Ovary (tissue), 7 donors: ENCODE measurements at regions not wholly inside any gene's neighbourhood (a gene's known extent, or its start where the extent isn't known, plus 50 kb on each side); places are given as distances from the start of the nearest gene placed in this dataset.

Experiments used
- DNase-seq, 5 donors: peaks; one replicate each; pipeline ENCODE4 v3.0.0-alpha.2; 2019 to 2020
- H3K27ac ChIP-seq, 2 donors: fragments of 200-600 bp; one replicate each; pipeline versions ENCODE4 v1.5.1 to v1.8.0; 2019 to 2022
- H3K27me3 ChIP-seq: fragments of 200-600 bp; one replicate; pipeline ENCODE4 v1.8.0; 2022
- H3K36me3 ChIP-seq: fragments of 200-600 bp; sonication (generic); one replicate; pipeline ENCODE4 v1.5.1; 2019
- H3K4me1 ChIP-seq: one replicate; pipeline ENCODE4 v1.8.1; 2013; ENCODE audit warnings: mild to moderate bottlenecking, moderate library complexity; ENCODE audit not compliant: insufficient read depth
- H3K4me3 ChIP-seq: fragments of 200-600 bp; sonication (generic); one replicate; pipeline ENCODE4 v1.5.1; 2017
- H3K9me3 ChIP-seq, 2 donors: fragments of 200-600 bp in 1 of 2; sonication (generic) in 1 of 2; one replicate each; pipeline versions ENCODE4 v1.5.1 to v1.8.1; 2013 to 2019; ENCODE audit warnings: mild to moderate bottlenecking in 1 of 2, moderate library complexity in 1 of 2
- EP300 ChIP-seq: sonication (generic); formaldehyde crosslinking; IDR thresholded peaks from one replicate; pipeline ENCODE4 v1.6.1; 2017; ENCODE audit warnings: antibody characterized with exemption
- POLR2A ChIP-seq: fragments of 450-650 bp; IDR thresholded peaks from one replicate; pipeline ENCODE4 v1.6.1; 2017; ENCODE audit warnings: antibody characterized with exemption, mild to moderate bottlenecking, moderate library complexity
- WGBS, 3 donors: extraction: QIAGEN DNeasy Blood & Tissue Kit in 1 of 3; methylation state at CpG; one replicate each; pipeline versions ENCODE4 v1.1.5 to v1.1.7; 2013 to 2017; 5-methylcytosine and 5-hydroxymethylcytosine counted together
- intact Hi-C, 4 donors: fragments of 100-400 bp; cut with DNase I; formaldehyde crosslinking; loops; one replicate each; pipeline versions ENCODE4 v1.11.0 to v1.15.1; 2022 to 2023
- TF ChIP-seq, protein P1 (sequence below), 3 donors: fragments of 450-650 bp in 2 of 3; fragments of 200-600 bp in 1 of 3; IDR thresholded peaks; one replicate each; pipeline versions ENCODE4 v1.5.1 to v1.8.0; 2016 to 2022; ENCODE audit warnings: antibody characterized with exemption in 3 of 3, mild to moderate bottlenecking in 1 of 3
- donor health status: DM: no; HTN: no; CAD: no; lungs with moderate emphysema.
- donor health status: DM: no; HTN: no; CAD: no.
- donor health status: Bipolar disorder and iron deficiency.
- donor health status: DM: no; HTN: no; CAD: no.
- donor health status: DM: yes; HTN: yes; CAD: no.

DNA sequence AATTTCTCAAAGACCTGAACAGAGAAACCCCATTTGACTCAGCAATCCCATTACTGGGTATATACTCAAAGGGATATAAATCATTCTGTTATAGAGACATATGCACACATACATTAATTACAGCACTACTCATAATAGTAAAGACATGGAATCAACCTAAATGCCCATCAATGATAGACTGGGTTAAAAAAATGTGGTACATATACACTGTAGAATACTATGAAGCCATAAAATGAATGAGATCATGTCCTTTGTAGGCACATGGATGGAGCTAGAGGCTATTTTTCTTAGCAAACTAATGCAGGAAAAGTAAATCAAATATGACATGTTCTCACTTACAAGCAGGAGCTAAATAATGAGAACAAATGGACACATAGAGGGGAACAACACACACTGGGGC, 303.8 kb downstream of the BTG1 start:
- no peaks in the 10 kb centered on the region for H3K9me3 ChIP-seq
- intact Hi-C loops: no loop called here
- H3K4me1 ChIP-seq: no peaks in the 10 kb centered on the region
- DNase-seq: no peak
- no peak overlapping the region for H3K4me3 ChIP-seq
- no peaks in the 10 kb centered on the region for H3K27me3 ChIP-seq
- H3K36me3 ChIP-seq: no peaks in the 10 kb centered on the region
- TF ChIP-seq, protein P1, sequence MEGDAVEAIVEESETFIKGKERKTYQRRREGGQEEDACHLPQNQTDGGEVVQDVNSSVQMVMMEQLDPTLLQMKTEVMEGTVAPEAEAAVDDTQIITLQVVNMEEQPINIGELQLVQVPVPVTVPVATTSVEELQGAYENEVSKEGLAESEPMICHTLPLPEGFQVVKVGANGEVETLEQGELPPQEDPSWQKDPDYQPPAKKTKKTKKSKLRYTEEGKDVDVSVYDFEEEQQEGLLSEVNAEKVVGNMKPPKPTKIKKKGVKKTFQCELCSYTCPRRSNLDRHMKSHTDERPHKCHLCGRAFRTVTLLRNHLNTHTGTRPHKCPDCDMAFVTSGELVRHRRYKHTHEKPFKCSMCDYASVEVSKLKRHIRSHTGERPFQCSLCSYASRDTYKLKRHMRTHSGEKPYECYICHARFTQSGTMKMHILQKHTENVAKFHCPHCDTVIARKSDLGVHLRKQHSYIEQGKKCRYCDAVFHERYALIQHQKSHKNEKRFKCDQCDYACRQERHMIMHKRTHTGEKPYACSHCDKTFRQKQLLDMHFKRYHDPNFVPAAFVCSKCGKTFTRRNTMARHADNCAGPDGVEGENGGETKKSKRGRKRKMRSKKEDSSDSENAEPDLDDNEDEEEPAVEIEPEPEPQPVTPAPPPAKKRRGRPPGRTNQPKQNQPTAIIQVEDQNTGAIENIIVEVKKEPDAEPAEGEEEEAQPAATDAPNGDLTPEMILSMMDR (IDR thresholded peaks at IDR 0.05): no peak
- no peak for TF ChIP-seq EP300
- no peak for TF ChIP-seq POLR2A
- no peak overlapping the region for H3K27ac ChIP-seq

DNA sequence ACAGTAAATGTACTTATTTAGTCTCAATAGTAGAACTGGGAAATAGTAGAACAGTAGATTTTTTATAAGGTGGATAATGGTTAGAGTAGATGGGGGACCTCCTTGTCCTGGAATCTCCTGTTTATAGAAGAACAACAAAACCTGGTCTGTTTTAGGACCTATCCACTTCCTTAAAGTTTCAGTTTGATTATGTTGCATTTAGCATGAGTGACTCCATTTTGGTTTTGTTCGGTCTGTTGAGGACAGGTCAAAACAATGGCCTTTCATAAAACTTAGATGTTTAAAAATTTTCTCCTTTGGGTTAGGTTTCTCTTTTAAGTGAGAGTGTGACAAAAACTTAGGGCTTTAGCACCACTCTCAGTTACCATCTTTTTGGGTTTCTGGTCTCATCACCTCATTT, 308.9 kb downstream of the BTG1 start:
- DNase-seq: no peak
- TF ChIP-seq, protein P1 (IDR thresholded peaks at IDR 0.05): no peak
- no peak for TF ChIP-seq POLR2A
- no peak for TF ChIP-seq EP300
- Histone ChIP-seq H3K27me3 (no peaks in the 10 kb centered on the region), H3K36me3 (no peaks in the 10 kb centered on the region), H3K4me3 (no peak overlapping the region), H3K4me1 (no peaks in the 10 kb centered on the region), H3K27ac (no peak overlapping the region), H3K9me3 (no peaks in the 10 kb centered on the region)
- WGBS, 3 donors: 94 to 97% (median 96%) methylated on average over 1 of the region's 1 CpG
- intact Hi-C loops: no loop called here

DNA sequence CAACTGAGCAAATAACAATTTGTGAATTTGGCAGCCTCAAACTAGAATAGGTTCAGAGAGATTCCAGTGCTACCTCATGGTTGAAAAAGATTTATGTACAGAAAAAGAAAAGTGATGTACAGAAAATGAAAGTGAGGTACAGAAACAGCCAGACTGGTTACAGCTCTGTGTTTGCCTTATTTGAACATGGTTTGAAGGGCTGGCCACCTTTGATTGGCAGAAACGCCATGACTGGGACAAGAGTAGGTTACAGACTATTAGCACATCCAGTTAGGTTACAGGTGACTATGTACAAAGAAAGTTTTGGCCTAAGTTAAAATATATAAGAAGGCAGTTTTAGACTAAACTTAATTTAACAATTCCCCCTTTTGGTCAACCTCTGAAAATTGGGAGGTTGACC, 309.4 kb downstream of the BTG1 start:
- intact Hi-C loops: no loop called here
- 92 to 94% (median 93%) methylated on average over 1 of the region's 1 CpG for whole genome bisulfite sequencing, 3 donors
- Histone ChIP-seq H3K4me3 (no peak overlapping the region), H3K36me3 (no peaks in the 10 kb centered on the region), H3K27me3 (no peaks in the 10 kb centered on the region), H3K4me1 (no peaks in the 10 kb centered on the region), H3K9me3 (no peaks in the 10 kb centered on the region), H3K27ac (no peak overlapping the region)
- TF ChIP-seq, protein P1 (IDR thresholded peaks at IDR 0.05): no peak
- TF ChIP-seq EP300 (no peak), POLR2A (no peak)
- no peak for DNase-seq

DNA sequence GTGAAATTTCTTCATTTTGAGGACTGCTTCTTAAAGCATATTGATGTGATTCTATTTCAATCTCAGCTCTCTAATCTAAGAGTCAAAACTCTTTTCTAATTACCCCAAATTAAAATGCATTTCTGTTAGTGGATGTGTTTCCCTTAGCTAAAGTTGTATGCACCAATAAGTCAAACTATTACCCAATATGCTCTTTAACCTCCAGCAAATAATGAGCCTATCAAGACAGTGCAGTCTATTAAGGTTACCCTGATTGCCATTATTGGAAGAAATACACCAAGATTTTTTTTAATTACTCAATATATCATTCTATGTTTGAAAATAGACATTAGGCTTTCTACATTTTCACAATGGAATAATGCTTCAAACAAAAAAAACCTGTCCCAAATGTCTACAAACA, 310.0 kb downstream of the BTG1 start:
- Histone ChIP-seq H3K27me3 (no peaks in the 10 kb centered on the region), H3K4me1 (no peaks in the 10 kb centered on the region), H3K36me3 (no peaks in the 10 kb centered on the region), H3K9me3 (no peaks in the 10 kb centered on the region), H3K4me3 (no peak overlapping the region), H3K27ac (no peak overlapping the region)
- DNase-seq: no peak
- intact Hi-C loops: no loop called here
- TF ChIP-seq, protein P1 (IDR thresholded peaks at IDR 0.05): no peak
- TF ChIP-seq EP300: no peak
- no peak for TF ChIP-seq POLR2A

DNA sequence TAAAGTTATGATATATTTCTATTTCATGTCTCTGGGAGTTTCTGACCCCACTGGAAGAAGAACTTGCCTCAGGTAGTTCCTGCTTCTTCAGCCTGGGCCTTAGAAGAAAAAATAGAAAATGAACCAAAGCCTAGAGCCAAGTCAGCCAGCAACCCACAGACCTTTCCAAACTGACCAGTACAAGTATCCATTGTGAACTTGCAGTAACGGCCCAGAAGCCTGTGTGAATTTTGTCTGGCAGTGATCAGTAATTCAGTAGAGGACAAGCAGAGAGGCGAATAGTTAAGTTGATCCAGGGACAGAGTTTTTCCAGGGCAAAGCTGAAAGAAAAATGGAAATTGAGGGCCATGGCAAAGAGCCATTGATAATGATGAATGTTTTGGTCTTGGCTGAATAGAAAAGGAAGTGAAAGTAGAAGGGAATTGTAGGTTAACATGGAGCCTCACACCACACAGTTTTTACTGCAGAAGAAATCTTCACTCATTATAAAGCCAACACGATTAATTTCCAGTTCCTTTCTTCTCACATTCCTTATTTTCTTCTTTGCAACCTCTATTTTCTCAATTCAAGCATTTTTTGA, 311.8 kb downstream of the BTG1 start:
- WGBS, 3 donors: 69 to 91% (median 91%) methylated on average over 3 of the region's 3 CpGs
- Histone ChIP-seq H3K4me1 (no peaks in the 10 kb centered on the region), H3K27me3 (no peaks in the 10 kb centered on the region), H3K27ac (no peak overlapping the region), H3K36me3 (no peaks in the 10 kb centered on the region), H3K9me3 (no peaks in the 10 kb centered on the region), H3K4me3 (no peak overlapping the region)
- TF ChIP-seq EP300 (no peak), POLR2A (no peak)
- TF ChIP-seq, protein P1 (IDR thresholded peaks at IDR 0.05): no peak
- no peak for DNase-seq
- intact Hi-C loops: no loop called here
